ENCODE measurements at regions not wholly inside any gene's neighbourhood (a gene's known extent, or its start where the extent isn't known, plus 50 kb on each side); places are given as distances from the start of the nearest gene placed in this dataset.

DNA sequence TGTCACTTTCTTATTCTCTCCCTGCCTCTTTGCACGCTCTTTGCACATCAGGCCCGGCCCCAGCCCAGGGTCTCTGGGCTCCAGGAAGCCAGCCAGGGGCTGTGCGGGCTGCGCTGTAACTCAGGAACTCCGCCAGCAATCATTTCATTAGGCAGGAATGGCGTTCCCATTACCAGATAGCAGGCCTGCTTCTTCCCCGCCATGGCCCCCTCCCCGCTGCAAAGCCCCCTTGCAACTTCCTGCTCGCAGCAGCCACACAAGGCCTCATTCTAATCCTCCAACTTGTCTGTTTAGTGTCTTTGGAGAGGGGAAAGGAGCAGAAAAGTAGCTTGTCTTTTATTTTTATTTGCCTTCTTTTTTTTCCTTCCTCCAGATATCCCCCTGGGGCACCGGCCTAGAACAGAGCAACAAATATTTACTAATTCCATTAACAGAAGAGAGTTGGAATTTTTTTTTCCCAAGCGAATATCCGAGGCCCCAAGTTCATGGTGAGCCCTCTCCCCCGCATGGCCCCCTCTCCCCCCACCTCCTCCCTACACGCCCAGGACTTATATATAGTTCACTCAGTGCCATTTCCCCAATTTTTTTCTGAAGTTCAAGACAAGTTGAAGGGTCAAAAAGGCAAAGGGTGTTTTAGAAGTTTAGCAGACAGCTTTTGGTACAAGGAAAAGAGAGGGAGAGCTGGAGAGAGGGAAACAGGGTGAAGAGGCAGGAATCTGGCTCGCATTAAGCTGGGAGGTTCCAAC lies 329.4 kb upstream of the TBX3 start:
- TF ChIP-seq YY1 (IDR thresholded peaks at IDR 0.05; ENCODE audit: insufficient read depth, insufficient read length) (no peak), ZNF274 (IDR thresholded peaks at IDR 0.05; ENCODE audit: low read depth, low read length) (no peak)

All from NT2/D1 (cell line).